ENCODE measurements at regions not wholly inside any gene's neighbourhood (a gene's known extent, or its start where the extent isn't known, plus 50 kb on each side); places are given as distances from the start of the nearest gene placed in this dataset.

GRCh38 chr3:139122221-139122581 is 77.5 kb upstream of the PRR23C start:
- TF ChIP-seq CTCF (conservative IDR thresholded peaks at IDR 0.05; ENCODE audit: low read depth, low read length): no peak
- no peak for TF ChIP-seq POLR2A (IDR thresholded peaks at IDR 0.05; ENCODE audit: low read depth, low read length)
- no peak for TF ChIP-seq USF2 (IDR thresholded peaks at IDR 0.05; ENCODE audit: low read depth, low read length)
- no peak for TF ChIP-seq ELK1 (IDR thresholded peaks at IDR 0.05; ENCODE audit: borderline replicate concordance, low read depth, low read length)
- TF ChIP-seq RCOR1 (IDR thresholded peaks at IDR 0.05; ENCODE audit: insufficient replicate concordance, low read length): peak; percentile 32
- TF ChIP-seq MXI1 (IDR thresholded peaks at IDR 0.05; ENCODE audit: borderline replicate concordance, low read depth, low read length): 0 out of 2 replicates have a peak, but pooled peaks have one; percentile 62
- TF ChIP-seq BHLHE40 (IDR thresholded peaks at IDR 0.05; ENCODE audit: low read depth, low read length): no peak; the same call in 1 of the 2 replicates
- no peak for TF ChIP-seq CEBPB (IDR thresholded peaks at IDR 0.05; ENCODE audit: low read depth, low read length)
- TF ChIP-seq RFX5 (IDR thresholded peaks at IDR 0.05; ENCODE audit: low read depth, low read length): no peak
- TF ChIP-seq MAFK (IDR thresholded peaks at IDR 0.05; ENCODE audit: low read depth, low read length): no peak
- TF ChIP-seq NFE2L2 (IDR thresholded peaks at IDR 0.05; ENCODE audit: low read depth, low read length): no peak
- TF ChIP-seq RAD21 (IDR thresholded peaks at IDR 0.05; ENCODE audit: low read length): no peak
- no peak for TF ChIP-seq CHD1 (IDR thresholded peaks at IDR 0.05; ENCODE audit: low read depth, low read length)
- no peak for TF ChIP-seq SMC3 (IDR thresholded peaks at IDR 0.05; ENCODE audit: low read depth, low read length)

Measured in IMR-90 (cell line).